ENCODE measurements at regions not wholly inside any gene's neighbourhood (a gene's known extent, or its start where the extent isn't known, plus 50 kb on each side); places are given as distances from the start of the nearest gene placed in this dataset.
"Not testable (repeated sequence)": the region's sequence is repeated elsewhere in the genome, so short reads cannot be mapped to it uniquely, and the experiment has no call there.

GRCh38 chr2:111457191-111457590, 336.5 kb downstream of the BCL2L11 start:
- TF ChIP-seq, protein P1, sequence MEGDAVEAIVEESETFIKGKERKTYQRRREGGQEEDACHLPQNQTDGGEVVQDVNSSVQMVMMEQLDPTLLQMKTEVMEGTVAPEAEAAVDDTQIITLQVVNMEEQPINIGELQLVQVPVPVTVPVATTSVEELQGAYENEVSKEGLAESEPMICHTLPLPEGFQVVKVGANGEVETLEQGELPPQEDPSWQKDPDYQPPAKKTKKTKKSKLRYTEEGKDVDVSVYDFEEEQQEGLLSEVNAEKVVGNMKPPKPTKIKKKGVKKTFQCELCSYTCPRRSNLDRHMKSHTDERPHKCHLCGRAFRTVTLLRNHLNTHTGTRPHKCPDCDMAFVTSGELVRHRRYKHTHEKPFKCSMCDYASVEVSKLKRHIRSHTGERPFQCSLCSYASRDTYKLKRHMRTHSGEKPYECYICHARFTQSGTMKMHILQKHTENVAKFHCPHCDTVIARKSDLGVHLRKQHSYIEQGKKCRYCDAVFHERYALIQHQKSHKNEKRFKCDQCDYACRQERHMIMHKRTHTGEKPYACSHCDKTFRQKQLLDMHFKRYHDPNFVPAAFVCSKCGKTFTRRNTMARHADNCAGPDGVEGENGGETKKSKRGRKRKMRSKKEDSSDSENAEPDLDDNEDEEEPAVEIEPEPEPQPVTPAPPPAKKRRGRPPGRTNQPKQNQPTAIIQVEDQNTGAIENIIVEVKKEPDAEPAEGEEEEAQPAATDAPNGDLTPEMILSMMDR (conservative IDR thresholded peaks at IDR 0.05; ENCODE audit: low read depth, low read length): not testable (repeated sequence)
- not testable (repeated sequence) for TF ChIP-seq EZH2 (IDR thresholded peaks at IDR 0.05; ENCODE audit: low read length, unreplicated experiment); EZH2phosphoT487 (IDR thresholded peaks at IDR 0.05; ENCODE audit: borderline replicate concordance, low read length)

Measured in PC-3 (cell line).